ENCODE measurements at regions not wholly inside any gene's neighbourhood (a gene's known extent, or its start where the extent isn't known, plus 50 kb on each side); places are given as distances from the start of the nearest gene placed in this dataset.

GRCh38 chr3:59422312-59422711 lies 372.5 kb upstream of the CFAP20DC start:
- Histone ChIP-seq H3K27me3 (ENCODE audit: control insufficient read depth in 4 of 4, insufficient read depth in 4 of 4, low read length in 3 of 4) (peaks cover 0 to 6% (median 0%) of the 10 kb centered on the region in 4 donors), H3K4me1 (ENCODE audit: control insufficient read depth in 4 of 4, insufficient read depth in 4 of 4, low read length in 3 of 4) (no peaks in the 10 kb centered on the region), H3K36me3 (ENCODE audit: control insufficient read depth in 4 of 4, insufficient read depth in 3 of 4, low read depth in 1 of 4, low read length in 3 of 4) (no peaks in the 10 kb centered on the region), H3K9ac (ENCODE audit: low read depth in 1 of 2, low read length in 2 of 2) (no peak overlapping the region), H3K9me3 (ENCODE audit: control insufficient read depth in 4 of 4, low read length in 3 of 4) (no peaks in the 10 kb centered on the region), H3K4me3 (ENCODE audit: low read depth in 1 of 3, low read length in 3 of 3) (no peak overlapping the region), H3K27ac (ENCODE audit: low read depth in 1 of 2, low read length in 2 of 2) (no peak overlapping the region)
- 71% methylated on average over 4 of the region's 4 CpGs for WGBS
- TF ChIP-seq HNF4G (IDR thresholded peaks at IDR 0.05) (no peak), RAD21 (IDR thresholded peaks at IDR 0.05) (no peak), JUND (IDR thresholded peaks at IDR 0.05) (no peak), RXRA (IDR thresholded peaks at IDR 0.05) (no peak)
- no peak for DNase-seq (ENCODE audit: low spot score)

DNA sequence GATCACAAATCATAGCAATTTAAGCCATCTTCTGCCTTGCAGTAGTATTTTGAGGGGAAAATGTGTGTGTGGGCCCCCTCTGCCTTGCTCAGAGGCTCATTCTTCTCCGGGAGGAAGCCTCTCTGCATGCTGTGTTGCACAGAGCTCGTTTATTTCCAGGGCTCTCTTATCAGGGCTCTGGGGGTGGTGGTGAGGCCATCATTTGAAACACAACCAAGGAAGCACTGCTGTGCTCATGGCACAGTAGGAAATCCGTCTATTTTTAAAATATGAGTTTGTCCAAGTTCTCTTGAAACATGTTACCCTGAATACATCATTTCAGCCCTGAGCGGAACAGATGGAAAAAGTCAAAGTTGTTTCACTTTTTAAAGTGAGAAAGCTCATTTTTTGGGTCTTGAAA lies 369.0 kb upstream of the CFAP20DC start:
- DNase-seq (ENCODE audit: low spot score) = no peak
- H3K27ac ChIP-seq (ENCODE audit: low read depth in 1 of 2, low read length in 2 of 2) = no peak overlapping the region
- H3K4me3 ChIP-seq (ENCODE audit: low read depth in 1 of 3, low read length in 3 of 3) = no peak overlapping the region
- peaks cover 0 to 3% (median 0%) of the 10 kb centered on the region in 4 donors for H3K27me3 ChIP-seq (ENCODE audit: control insufficient read depth in 4 of 4, insufficient read depth in 4 of 4, low read length in 3 of 4)
- no peak for TF ChIP-seq HNF4G (IDR thresholded peaks at IDR 0.05)
- TF ChIP-seq FOXA2 (IDR thresholded peaks at IDR 0.05) = no peak
- no peak for TF ChIP-seq HNF4A (conservative IDR thresholded peaks at IDR 0.05)
- TF ChIP-seq FOXA1 (IDR thresholded peaks at IDR 0.05) = no peak
- TF ChIP-seq JUND (IDR thresholded peaks at IDR 0.05) = no peak
- TF ChIP-seq RAD21 (IDR thresholded peaks at IDR 0.05) = no peak
- no peak for TF ChIP-seq EGR1 (IDR thresholded peaks at IDR 0.05; ENCODE audit: low read depth in 2 of 2)
- TF ChIP-seq NR2F2 (IDR thresholded peaks at IDR 0.05) = no peak
- no peak for TF ChIP-seq REST (IDR thresholded peaks at IDR 0.05)
- TF ChIP-seq, protein P1, sequence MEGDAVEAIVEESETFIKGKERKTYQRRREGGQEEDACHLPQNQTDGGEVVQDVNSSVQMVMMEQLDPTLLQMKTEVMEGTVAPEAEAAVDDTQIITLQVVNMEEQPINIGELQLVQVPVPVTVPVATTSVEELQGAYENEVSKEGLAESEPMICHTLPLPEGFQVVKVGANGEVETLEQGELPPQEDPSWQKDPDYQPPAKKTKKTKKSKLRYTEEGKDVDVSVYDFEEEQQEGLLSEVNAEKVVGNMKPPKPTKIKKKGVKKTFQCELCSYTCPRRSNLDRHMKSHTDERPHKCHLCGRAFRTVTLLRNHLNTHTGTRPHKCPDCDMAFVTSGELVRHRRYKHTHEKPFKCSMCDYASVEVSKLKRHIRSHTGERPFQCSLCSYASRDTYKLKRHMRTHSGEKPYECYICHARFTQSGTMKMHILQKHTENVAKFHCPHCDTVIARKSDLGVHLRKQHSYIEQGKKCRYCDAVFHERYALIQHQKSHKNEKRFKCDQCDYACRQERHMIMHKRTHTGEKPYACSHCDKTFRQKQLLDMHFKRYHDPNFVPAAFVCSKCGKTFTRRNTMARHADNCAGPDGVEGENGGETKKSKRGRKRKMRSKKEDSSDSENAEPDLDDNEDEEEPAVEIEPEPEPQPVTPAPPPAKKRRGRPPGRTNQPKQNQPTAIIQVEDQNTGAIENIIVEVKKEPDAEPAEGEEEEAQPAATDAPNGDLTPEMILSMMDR (IDR thresholded peaks at IDR 0.05; ENCODE audit: low read depth, low read length, missing input control) = no peak
- no peak for TF ChIP-seq RXRA (IDR thresholded peaks at IDR 0.05)
- H3K4me1 ChIP-seq (ENCODE audit: control insufficient read depth in 4 of 4, insufficient read depth in 4 of 4, low read length in 3 of 4) = no peaks in the 10 kb centered on the region
- no peaks in the 10 kb centered on the region for H3K36me3 ChIP-seq (ENCODE audit: control insufficient read depth in 4 of 4, insufficient read depth in 3 of 4, low read depth in 1 of 4, low read length in 3 of 4)
- no peaks in the 10 kb centered on the region for H3K9me3 ChIP-seq (ENCODE audit: control insufficient read depth in 4 of 4, low read length in 3 of 4)
- no peak overlapping the region for H3K9ac ChIP-seq (ENCODE audit: low read depth in 1 of 2, low read length in 2 of 2)
- WGBS = 43% methylated on average over 4 of the region's 4 CpGs

DNA sequence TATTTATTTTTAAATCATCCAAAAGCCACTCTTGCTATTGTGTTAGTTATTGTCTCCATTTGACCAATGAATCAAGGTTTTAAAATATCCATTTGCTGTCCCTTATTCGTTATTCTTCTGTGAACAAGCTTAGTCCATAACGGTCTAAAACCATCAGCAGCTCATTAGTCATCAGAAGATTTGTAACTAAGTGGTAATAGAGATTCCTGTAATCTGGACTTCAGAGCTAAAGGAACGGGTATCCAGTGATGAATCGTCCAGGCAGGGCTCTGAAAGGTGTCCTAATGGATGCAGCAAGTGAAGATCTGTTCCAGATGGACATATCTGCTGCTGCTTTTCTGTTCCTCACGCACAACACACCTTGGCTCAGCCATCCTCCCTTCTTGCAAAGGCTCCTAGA lies 362.7 kb upstream of the CFAP20DC start:
- Histone ChIP-seq H3K4me1 (ENCODE audit: control insufficient read depth in 4 of 4, insufficient read depth in 4 of 4, low read length in 3 of 4) (no peaks in the 10 kb centered on the region), H3K9ac (ENCODE audit: low read depth in 1 of 2, low read length in 2 of 2) (no peak overlapping the region), H3K27ac (ENCODE audit: low read depth in 1 of 2, low read length in 2 of 2) (no peak overlapping the region), H3K9me3 (ENCODE audit: control insufficient read depth in 4 of 4, low read length in 3 of 4) (no peaks in the 10 kb centered on the region), H3K27me3 (ENCODE audit: control insufficient read depth in 4 of 4, insufficient read depth in 4 of 4, low read length in 3 of 4) (peaks cover 0 to 3% (median 0%) of the 10 kb centered on the region in 4 donors), H3K36me3 (ENCODE audit: control insufficient read depth in 4 of 4, insufficient read depth in 3 of 4, low read depth in 1 of 4, low read length in 3 of 4) (no peaks in the 10 kb centered on the region), H3K4me3 (ENCODE audit: low read depth in 1 of 3, low read length in 3 of 3) (no peak overlapping the region)
- TF ChIP-seq MAX (IDR thresholded peaks at IDR 0.05) (no peak), RAD21 (IDR thresholded peaks at IDR 0.05) (no peak)
- TF ChIP-seq, protein P2, sequence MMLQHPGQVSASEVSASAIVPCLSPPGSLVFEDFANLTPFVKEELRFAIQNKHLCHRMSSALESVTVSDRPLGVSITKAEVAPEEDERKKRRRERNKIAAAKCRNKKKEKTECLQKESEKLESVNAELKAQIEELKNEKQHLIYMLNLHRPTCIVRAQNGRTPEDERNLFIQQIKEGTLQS (IDR thresholded peaks at IDR 0.05) = no peak
- WGBS = 89% methylated on average over 5 of the region's 5 CpGs
- no peak for DNase-seq (ENCODE audit: low spot score)
